CD4-positive, alpha-beta T cell treated with Interferon gamma for 1 hour (primary cell): ENCODE measurements at regions not wholly inside any gene's neighbourhood (a gene's known extent, or its start where the extent isn't known, plus 50 kb on each side); places are given as distances from the start of the nearest gene placed in this dataset.
A peak's percentile ranks its signal among the peaks of the same experiment; 100 is the strongest.
"Not testable (repeated sequence)": the region's sequence is repeated elsewhere in the genome, so short reads cannot be mapped to it uniquely, and the experiment has no call there.

Experiments
- DNase-seq: peaks from one replicate; pipeline ENCODE4 v3.0.0-alpha.2; 2020

- DNase-seq = no peak
Observed at GRCh38 chr5:10921160-10921559, 160.1 kb upstream of the DAP start.

GRCh38 chr5:10920400-10920799, 159.4 kb upstream of the DAP start:
- DNase-seq = no peak

GRCh38 chr5:10914741-10915480, 153.9 kb upstream of the DAP start:
- DNase-seq = no peak

- peak; percentile 2 for DNase-seq
Observed at GRCh38 chr5:10913841-10914240, 152.8 kb upstream of the DAP start.

GRCh38 chr5:10913181-10913810, 152.3 kb upstream of the DAP start:
- DNase-seq = no peak

- DNase-seq = no peak
Observed at GRCh38 chr5:10912435-10912834, 151.4 kb upstream of the DAP start.

GRCh38 chr5:10910261-10910660, 149.2 kb upstream of the DAP start:
- no peak for DNase-seq

- DNase-seq = no peak
Observed at GRCh38 chr5:10904862-10905432, 143.9 kb upstream of the DAP start.

GRCh38 chr5:10903786-10904560, 142.9 kb upstream of the DAP start:
- no peak for DNase-seq

- DNase-seq = no peak
Observed at GRCh38 chr5:10902145-10902544, 141.1 kb upstream of the DAP start.

GRCh38 chr5:10898514-10898913, 137.5 kb upstream of the DAP start:
- DNase-seq = no peak

- no peak for DNase-seq
Observed at GRCh38 chr5:10896016-10896415, 135.0 kb upstream of the DAP start.

- no peak for DNase-seq
Observed at GRCh38 chr5:10894445-10895054, 133.5 kb upstream of the DAP start.

GRCh38 chr5:10892911-10893215, 131.8 kb upstream of the DAP start:
- no peak for DNase-seq

GRCh38 chr5:10892147-10892910, 131.3 kb upstream of the DAP start:
- no peak for DNase-seq

- no peak for DNase-seq
Observed at GRCh38 chr5:10891193-10891592, 130.2 kb upstream of the DAP start.

GRCh38 chr5:10886497-10886896, 125.5 kb upstream of the DAP start:
- no peak for DNase-seq

GRCh38 chr5:10885026-10885425, 124.0 kb upstream of the DAP start:
- DNase-seq = no peak

GRCh38 chr5:10883945-10884344, 122.9 kb upstream of the DAP start:
- DNase-seq = not testable (repeated sequence)

GRCh38 chr5:10880934-10881333, 119.9 kb upstream of the DAP start:
- no peak for DNase-seq

GRCh38 chr5:10876996-10877395, 116.0 kb upstream of the DAP start:
- DNase-seq = not testable (repeated sequence)

GRCh38 chr5:10876006-10876744, 115.1 kb upstream of the DAP start:
- DNase-seq = no peak
